CD4-positive, alpha-beta T cell treated with Interleukin-1 beta for 1 hour (primary cell): ENCODE measurements at regions not wholly inside any gene's neighbourhood (a gene's known extent, or its start where the extent isn't known, plus 50 kb on each side); places are given as distances from the start of the nearest gene placed in this dataset.

ENCODE experiments used
- DNase-seq, 2 donors: peaks; one replicate each; pipeline ENCODE4 v3.0.0-alpha.2; 2020 to 2022

DNA sequence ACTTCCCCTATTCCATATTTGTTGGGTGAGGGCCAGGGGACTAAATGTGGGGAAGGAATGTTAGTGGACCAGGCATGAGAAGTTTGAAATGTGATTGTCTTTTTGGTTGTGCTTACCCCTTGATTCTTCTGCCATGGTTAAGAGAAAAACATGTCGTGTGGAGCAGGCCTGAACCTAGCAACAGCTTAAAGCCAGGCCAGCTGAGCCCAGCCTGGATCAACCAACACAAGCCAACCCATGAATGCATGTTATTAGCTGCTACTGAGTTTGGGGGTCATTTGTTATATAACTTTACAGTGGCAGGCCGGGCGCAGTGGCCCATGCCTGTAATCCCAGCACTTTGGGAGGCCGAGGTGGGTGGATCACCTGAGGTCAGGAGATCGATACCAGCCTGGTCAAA lies 52.4 kb upstream of the TRIO start:
- DNase-seq: no peak

DNA sequence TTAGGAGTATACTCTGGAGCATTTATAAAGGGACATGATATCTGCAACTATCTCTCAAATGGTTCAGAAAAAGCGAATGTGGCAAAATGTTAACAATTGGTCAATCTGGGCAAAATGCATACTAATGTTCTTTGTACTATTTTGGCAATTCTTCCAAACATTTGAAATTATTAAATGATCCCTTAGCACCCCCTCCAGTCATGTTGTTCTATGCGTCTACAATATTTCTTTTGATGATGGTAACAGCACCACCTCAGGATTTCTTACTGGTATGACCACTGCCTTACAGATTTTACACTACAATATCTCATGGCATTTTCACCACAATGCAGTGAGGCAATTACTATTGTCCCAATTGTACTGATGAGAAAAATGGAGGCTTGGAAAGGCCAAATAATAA lies 52.9 kb upstream of the TRIO start:
- DNase-seq: no peak

DNA sequence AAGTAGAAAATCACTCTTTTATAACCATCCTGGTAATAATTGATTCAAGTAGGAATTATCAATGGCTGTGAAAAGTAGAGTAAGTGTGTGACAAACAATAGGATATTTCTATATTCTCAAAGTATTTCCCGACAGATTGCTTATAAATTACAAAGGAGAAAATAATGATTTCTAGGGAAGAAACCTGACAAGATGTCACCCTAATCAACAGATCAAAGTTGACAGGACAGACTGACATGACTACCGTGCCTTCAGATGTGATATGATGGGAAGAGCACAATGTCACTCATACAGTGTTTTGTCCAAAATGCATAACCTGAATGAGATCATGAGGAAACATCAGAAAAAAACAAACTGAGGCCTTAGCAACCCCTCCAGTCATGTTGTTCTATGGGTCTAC lies 53.9 kb upstream of the TRIO start:
- no peak for DNase-seq

DNA sequence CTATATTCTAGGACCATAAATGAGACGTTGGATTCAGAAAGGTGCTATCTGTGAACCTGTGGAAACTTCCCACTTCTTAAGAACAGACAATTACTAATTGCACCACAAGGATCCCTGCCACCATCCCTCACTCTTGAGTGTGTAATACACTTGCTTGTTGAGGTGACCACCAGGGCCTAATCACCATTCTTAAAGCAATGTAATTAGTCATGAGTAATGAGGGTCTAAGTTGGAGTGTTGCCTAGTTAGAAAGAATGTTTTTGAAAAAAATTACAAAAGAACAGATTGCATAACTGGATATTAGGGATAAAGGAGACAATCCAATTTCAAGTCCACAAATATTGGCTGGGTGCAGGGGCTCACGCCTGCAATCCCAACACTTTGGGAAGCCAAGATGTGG lies 56.9 kb upstream of the TRIO start:
- DNase-seq: no peak

DNA sequence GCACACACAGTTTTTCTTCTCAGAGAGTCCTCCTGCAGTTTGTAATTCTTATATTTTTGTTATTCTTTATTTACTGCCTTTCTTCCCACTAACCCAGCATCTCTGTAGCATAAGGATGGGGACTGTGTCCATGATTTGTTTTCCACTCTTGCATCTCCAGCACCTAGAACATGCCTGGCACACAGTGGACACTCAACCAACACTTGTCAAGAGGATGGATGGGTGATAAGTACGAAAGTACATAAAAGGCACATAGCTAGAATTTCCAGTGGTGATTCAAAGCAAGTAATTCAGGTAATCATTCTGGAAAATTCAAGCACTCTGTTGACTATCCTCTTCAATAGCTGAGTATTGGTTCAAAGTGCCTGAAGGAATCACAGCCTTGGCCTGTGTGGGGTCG lies 60.2 kb upstream of the TRIO start:
- DNase-seq: no peak

DNA sequence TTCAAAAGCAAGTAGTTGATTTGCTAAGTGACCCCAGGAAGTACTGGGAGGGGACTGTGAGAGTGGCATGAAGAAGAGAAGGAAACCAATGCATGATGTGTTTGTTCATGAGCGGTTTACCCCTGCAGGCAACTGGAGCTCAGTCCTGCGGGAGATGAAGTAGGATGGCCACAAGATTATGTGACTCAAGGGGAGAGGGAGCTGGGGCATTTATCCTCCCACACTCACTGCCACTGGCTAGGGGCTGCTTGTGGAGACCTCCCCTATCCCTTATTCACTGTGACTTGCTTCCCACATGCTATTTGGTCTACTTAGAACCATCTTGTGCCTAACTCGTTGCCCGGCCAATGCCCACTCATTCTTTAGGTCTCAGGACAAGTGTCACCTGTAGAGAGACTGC lies 60.6 kb upstream of the TRIO start:
- no peak for DNase-seq

DNA sequence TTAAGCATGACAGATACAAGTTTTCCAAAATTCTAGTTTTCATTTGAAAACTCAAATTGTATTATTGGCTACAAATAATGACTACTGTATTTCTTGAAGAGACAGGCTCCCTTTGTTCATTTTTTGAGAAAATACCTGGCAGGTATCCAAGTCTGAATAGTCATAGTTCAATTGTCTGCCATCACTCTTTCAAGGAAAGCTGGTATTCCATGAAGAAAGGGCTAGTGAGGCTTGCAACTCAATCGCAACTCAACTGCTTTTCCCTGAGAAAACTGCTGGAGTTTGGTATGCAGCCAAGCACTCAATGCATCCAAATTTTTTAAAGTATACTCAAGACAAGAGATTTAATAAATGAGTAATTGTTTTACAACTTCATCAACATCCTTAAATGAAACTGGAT lies 61.4 kb upstream of the TRIO start:
- DNase-seq: no peak

DNA sequence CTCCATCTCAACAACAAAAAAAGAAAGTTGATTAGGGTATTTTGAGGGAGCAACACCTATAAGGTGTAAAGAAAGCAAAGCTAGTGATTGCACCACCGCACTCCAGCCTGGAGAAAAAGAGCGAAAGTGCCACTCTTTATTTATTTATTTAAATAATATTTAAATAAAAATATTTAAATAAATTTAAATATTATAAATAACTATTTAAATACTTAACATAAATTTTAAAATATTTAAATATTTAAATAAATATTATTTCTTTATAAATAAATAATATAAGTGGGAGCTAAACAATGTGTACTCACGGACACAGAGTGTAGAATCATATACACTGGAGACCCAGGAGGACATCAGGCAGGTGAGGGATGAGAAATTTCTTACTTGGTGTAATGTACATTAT lies 64.4 kb upstream of the TRIO start:
- no peak for DNase-seq

DNA sequence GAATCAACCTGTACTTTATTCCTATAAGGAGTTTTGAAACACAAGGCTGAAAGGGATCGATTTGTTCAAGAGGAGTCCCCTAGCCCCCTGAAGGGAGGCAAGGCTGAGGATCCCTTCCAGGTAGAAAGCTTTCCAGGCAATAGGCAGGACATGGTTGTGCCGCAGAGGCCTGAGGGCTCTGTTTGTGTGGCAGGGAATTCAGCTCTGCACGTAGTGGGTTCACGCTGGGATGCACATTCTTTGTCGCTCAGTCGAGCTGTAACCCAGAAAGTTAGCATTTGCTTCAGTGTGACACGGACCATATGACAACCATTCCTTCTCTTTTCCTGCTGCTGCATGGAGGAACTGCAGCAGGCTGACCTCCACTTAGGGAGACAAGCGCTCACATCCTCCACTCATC lies 65.6 kb upstream of the TRIO start:
- DNase-seq: no peak

DNA sequence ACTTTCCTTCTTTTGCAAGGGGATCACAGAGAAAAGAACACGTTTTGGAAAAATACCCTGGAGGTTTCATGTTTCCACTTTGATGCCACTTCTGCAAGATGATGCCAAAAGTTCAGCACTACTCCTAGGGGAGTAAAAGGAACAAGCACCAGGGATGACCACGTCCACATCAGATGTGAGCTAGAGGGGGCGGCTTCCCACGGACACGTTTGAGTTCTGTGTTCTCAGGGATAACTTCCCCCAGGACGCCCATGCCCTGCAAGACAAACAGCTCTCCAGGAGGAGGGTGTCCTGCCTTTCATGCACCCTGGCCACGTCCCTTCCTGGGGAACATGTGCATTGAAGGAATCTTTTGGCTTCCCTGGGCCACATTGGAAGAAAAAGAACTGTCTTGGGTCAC lies 66.6 kb upstream of the TRIO start:
- no peak for DNase-seq

DNA sequence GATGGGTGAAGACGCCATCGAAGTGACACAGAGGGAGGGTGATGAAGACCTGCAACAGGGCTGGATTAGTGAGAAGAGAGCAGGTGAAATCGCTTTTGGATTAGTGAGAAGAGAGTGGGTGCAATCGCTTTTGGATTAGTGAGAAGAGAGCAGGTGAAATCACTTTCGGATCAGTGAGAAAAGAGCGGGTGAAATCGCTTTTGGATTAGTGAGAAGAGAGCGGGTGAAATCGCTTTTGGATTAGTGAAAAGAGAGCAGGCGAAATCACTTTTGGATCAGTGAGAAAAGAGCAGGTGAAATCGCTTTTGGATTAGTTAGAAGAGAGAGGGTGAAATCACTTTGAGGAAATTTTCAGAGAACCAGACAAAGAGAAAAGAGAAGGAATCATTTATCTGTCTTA lies 67.2 kb upstream of the TRIO start:
- no peak for DNase-seq

DNA sequence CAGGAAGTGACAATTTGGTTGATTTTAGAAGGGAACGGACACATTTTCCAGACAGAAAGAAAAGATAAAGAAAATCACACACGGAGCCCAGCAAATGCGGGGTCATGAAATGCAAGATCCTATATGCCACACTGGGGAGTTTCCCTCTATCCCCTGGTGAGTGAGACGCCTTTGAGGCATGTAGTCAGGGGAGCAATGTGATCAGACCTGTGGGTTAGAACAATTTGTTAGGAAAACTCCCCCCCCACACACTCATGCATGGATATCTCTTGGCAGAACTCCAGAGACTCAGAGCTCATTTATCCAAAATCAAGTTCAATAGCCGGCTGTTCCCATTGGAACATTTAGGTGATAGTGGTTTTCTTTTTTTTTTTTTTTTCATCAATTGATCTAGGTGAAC lies 71.7 kb upstream of the TRIO start:
- DNase-seq: no peak

DNA sequence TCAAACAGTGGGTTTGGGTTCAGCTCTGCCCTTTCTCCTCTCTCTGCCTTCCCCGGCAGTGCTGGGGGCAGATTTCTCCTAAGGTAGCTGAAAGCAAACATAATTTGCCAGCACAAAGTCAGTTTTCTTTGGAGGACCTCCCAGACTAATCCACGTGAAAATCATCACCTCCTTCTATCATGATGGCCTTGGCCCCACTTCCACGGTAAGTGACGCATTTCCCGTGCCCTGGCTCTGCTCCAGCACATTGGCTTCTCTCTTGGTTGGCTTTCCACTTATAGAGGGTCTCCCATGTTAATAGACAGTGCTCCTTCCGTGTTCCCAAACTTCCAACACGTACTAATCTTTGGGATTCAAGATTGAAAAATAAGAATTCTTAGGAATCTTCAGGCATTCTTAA lies 74.1 kb upstream of the TRIO start:
- no peak for DNase-seq

DNA sequence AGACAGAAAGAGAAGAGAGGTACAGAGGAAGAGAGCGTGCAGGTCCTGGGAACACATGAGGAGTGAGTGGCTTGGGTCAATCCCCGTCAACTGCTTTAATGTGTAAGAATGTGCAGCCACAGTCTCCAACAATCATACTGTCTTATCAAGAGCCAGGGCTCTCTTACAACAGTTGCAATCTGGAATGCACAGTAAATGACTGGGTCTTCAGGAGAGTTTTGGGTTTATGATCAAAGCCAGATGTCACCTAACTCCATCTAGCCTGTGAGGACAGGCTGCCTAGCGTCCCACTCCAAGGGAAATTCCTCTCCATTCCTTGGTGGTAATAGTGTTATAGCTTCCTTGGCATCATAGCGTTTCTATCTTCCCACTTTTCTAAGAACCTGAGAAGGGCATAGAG lies 75.0 kb upstream of the TRIO start:
- no peak for DNase-seq

DNA sequence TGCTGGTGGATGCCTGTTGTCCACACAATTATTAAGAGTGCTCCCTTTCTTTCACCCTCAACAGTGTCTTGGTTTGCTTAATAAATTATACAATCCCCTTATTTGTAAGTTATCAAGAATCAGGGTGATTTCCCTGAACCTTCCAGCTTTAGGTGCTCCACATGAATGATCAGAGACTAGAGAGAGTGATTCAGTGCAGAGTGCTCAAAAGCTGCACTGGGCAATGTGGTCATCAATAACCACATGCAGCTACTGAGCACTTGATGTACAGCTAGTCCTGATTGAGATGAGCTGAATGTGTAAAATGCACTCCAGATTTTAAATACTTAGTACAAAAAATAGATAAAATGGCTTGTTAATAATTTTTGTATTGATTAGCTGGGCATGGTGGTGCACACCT lies 76.8 kb upstream of the TRIO start:
- DNase-seq: no peak

DNA sequence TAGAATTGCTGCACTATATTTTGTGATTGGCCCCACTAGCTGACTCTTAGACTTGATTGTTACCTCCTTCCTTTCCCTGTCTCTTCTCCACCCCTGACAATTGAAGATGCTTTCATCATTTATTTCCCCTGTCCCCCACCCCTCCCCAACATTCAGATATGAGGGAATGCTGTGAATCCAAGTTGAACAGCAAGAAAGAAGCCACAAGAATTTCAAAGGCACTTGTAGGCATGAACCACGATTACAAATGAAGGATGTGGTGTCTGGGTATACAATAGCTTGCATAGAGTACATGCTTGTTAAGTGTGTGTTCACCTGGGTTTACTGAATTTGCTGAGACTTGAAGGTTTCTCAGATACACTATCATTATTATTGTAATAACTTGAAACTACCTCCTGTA lies 78.3 kb upstream of the TRIO start:
- no peak for DNase-seq

DNA sequence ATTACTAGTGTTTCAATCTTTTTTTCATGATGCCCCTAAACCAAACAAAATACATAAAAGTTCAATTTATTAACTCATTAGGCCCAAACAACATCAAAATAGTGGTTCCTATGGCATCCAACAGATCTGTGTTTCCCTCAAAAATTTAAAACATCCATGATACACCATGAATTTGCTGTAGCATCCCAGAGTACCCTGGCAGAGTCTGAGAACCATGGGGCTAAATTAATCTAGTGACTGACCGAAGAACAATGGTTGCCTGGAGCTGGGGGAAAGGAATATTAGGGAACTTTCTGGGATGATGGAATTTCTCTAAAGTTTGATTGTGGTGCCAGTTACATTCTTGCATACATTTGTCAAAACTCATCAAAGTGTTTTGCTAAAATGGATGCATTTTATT lies 79.5 kb upstream of the TRIO start:
- DNase-seq: no peak

DNA sequence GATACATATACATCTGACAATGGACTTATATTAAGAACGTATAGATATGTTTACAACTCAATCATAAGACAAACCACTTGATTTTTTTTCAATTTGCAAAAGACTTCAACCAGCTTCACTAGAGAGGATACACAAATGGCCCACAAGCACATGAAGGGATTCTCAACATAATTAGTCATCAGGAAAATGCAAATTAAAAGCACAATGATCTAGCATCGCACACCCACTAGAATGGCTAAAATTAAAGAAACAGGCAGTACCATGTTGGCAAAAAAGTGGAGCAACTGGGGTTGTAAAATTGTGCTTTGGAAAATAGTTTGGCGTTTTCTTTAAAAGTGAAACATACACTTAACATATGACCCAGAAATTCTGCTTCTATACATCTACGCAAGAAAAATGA lies 80.0 kb upstream of the TRIO start:
- no peak for DNase-seq

DNA sequence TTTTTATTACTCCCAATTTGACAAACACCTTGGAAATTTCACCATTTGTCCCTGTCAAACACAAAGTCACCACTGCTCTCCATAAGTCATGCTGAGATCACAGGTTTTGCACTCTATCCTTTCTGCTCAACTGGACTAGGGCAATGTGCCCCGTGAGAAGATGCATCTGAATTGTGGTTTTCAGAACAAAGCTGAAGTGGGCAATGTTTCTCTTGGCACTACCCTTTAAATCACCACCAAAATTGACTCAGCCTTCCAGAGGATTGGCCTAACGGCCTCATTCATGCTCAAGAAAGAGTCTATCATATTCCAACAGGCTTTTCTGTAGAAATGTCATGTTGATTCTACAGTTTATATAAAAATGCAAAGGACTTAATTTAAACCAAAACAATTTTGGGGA lies 81.0 kb upstream of the TRIO start:
- DNase-seq: no peak

DNA sequence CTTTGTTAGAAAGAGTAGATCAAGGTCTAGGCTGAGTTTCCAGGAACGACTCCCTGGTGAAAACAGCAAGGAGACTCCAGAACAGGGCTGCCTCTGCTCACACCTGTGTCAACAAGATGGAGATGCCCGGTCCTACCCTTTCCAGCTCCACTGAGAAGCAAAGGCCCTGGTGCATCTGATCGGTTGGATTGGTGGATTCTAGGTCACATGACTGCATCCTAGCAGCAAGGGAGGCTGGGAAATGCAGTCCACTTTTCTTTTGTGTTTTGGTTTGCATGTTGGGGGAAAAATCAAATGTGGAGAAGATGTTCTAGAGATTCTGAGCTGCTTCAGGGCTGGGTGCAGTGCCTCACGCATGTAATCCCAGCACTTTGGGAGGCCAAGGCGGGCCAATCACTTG lies 82.0 kb upstream of the TRIO start:
- DNase-seq: no peak

DNA sequence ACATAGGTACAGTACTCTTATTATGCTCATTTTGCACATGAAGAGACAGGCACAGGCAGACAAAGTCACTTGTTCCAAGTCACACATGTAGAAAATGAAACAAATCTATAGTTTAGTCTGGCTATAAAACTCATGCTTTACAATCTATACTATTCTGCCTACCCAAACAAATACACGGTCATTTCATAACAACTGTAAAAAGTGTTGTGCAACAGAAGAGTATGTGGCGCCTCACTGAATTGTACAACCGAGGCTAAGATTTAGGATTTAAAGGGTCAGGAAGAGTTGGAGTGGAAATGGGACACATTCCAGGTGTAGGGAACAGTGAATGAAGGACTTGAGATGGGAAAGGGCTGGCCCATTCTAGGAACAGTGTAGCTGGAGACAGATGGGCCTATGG lies 82.9 kb upstream of the TRIO start:
- DNase-seq: no peak

DNA sequence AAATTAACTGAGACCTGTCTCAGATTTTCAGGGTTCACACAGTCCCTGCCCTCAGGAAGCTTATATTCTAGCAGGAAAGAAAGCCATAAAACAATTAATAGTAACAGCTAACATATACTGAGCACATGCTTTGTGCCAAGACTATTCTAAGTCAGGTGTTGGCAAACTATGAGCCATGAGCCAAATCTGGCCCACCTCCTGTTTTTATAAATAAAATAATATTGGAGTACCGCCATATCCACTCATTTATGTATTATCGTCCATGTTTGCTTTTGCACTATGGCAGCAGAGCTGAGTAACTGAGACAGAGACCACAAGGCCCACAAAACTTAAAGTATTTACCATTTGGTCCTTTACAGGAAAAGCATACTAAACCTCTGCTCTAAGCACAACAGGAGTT lies 83.3 kb upstream of the TRIO start:
- no peak for DNase-seq

DNA sequence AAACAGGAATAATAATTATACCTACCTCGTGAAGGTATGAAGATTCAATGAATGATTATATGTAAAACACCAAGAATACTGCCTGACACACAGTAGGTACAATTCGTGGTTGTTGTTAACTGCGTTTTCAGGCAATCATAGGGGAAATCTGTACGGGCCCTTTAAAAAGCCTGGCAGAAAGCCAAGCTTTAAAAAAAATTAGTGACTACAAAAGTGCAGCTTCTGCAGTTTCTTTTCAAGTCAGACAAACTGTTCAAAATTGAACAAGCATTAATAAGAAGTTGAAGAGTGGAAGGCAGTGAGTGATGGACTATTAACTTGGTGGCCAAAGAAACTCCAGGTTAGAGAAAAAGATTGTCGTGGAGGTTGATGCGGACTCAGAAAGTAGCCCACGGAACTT lies 85.9 kb upstream of the TRIO start:
- no peak for DNase-seq

DNA sequence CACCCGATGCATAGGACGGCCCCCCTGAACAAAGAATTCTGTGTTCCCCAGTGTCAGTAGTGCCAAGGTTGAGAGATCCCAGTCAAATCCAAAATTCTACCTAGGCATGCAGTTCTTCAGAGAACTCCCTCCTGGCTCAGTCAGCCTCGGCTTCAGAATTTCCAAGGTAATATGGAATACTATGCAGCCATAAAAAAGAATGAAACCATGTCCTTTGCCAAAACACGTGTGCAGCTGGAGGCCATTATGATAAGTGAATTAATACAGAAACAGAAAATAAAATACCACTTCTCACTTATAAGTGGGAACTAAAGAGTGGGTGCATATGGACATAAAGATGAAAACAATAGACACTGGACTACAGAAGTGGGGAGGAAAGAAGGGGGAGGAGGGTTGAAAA lies 87.1 kb upstream of the TRIO start:
- no peak for DNase-seq

DNA sequence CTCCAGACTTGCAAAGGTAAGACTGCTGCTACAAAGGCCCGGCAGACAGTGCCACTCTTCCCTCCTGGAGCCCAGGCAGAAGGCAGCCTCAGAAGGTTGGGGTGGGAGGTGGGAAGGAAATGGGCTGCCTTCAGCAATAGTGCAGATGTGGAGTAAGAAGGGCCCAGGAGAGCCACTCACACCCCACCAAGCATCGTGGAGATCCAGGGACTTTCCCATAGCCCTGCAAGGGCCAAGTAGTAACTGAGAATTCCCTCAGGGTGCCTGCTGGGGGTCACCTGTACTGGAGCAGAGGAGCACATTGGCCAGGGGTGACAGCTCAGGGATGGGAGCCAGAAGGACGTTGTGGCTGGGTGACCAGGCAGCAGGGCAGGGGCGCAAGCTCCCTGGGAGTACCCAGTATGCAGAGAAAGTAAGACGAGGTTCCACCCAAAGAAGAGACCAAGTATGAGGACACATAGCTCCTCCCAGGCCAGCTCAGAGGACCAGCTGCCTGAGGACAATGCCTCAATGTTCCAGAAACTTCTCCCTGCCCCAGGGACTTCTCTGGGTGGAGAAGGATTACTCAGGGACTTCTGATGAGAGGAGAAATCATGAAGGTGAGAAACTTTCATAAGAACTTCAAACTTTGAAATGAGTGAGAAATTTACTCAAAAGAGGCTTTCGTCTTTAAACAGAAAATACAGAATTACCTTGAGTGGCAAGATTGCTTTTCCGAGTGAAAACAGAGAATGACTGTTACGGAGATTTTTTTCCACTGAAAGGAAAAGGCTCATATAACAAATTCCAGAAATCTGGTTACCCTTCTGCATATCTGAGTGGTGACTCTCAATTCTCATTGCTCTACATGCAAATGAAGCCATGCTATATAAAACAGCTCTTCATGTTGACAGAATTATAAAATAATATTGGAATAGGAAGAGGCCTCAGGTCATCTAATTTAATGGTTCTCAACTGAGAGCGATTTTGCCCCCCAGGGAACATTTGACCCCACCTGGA lies 87.9 kb upstream of the TRIO start:
- no peak for DNase-seq
